SK-N-SH (cell line): ENCODE measurements at regions not wholly inside any gene's neighbourhood (a gene's known extent, or its start where the extent isn't known, plus 50 kb on each side); places are given as distances from the start of the nearest gene placed in this dataset.

ENCODE experiments used
- CTCF ChIA-PET: fragments of 300-600, 350-600 bp; formaldehyde crosslinking; extraction: SDS; loops from one replicate; lab custom pipeline; 2021; lab: Yijun Ruan, JAX
- POLR2A ChIA-PET: fragments of 350-600 bp; sonication (Branson Sonifier 250); formaldehyde crosslinking; extraction: SDS; loops from one replicate; lab custom pipeline; 2020; ENCODE audit warnings: antibody characterized with exemption, inconsistent platforms; lab: Yijun Ruan, JAX
- DNase-seq: peaks from one replicate; pipeline ENCODE4 v3.0.0; 2012
- H2AFZ ChIP-seq: fragments of 200-600 bp; sonication (generic); 2 replicates; pipeline ENCODE4 v1.8.1; 2016; ENCODE audit warnings: antibody characterized with exemption, mild to moderate bottlenecking, low read depth
- H3F3A ChIP-seq: fragments of 200-600 bp; sonication (generic); replicated peaks from 2 replicates; pipeline ENCODE3; 2016; ENCODE audit warnings: antibody characterized with exemption, mild to moderate bottlenecking; ENCODE audit not compliant: insufficient read depth
- H3K27ac ChIP-seq, 2 experiments: fragments of 200-500 bp in 1 of 2; fragments of 200-600 bp in 1 of 2; sonication (Bioruptor generic) in 1 of 2; sonication (generic), shearing (Covaris generic) in 1 of 2; 2 replicates each; pipeline versions ENCODE4 v1.5.1 to v1.6.1; 2014 to 2016; ENCODE audit warnings: low read depth in 2 of 2, inconsistent platforms in 1 of 2, low read length in 1 of 2, mild to moderate bottlenecking in 1 of 2, mixed read lengths in 1 of 2
- H3K27me3 ChIP-seq: fragments of 200-600 bp; sonication (generic), shearing (Covaris generic); 2 replicates; pipeline ENCODE4 v1.6.1; 2016; ENCODE audit warnings: mixed run types; ENCODE audit not compliant: insufficient read depth
- H3K36me3 ChIP-seq, 2 experiments: fragments of 200-500 bp in 1 of 2; fragments of 200-600 bp in 1 of 2; sonication (Bioruptor generic) in 1 of 2; sonication (generic) in 1 of 2; replicated peaks in 1 of 2; 2 replicates each; pipeline versions ENCODE3 to v1.5.1; 2014 to 2016; ENCODE audit warnings: low read length in 1 of 2, mild to moderate bottlenecking in 1 of 2; ENCODE audit not compliant: insufficient read depth in 2 of 2, control insufficient read depth in 1 of 2
- H3K4me1 ChIP-seq, 2 experiments: fragments of 200-500 bp in 1 of 2; fragments of 200-600 bp in 1 of 2; sonication (Bioruptor generic) in 1 of 2; sonication (generic), shearing (Covaris generic) in 1 of 2; 2 replicates each; pipeline versions ENCODE4 v1.5.1 to v1.6.1; 2014 to 2016; ENCODE audit warnings: low read depth in 1 of 2, low read length in 1 of 2, mixed run types in 1 of 2; ENCODE audit not compliant: insufficient read depth in 2 of 2, control insufficient read depth in 1 of 2
- H3K4me2 ChIP-seq: fragments of 200-600 bp; sonication (generic), shearing (Covaris generic); 2 replicates; pipeline ENCODE4 v1.6.1; 2017; ENCODE audit warnings: mixed run types
- H3K4me3 ChIP-seq, 2 experiments: fragments of 200-500 bp in 1 of 2; fragments of 200-600 bp in 1 of 2; sonication (Bioruptor generic) in 1 of 2; sonication (generic), shearing (Covaris generic) in 1 of 2; 2 replicates each; pipeline versions ENCODE4 v1.5.1 to v1.8.1; 2014 to 2016; ENCODE audit warnings: low read depth in 2 of 2, inconsistent platforms in 1 of 2, low read length in 1 of 2, mild to moderate bottlenecking in 1 of 2, mixed read lengths in 1 of 2, moderate library complexity in 1 of 2
- H3K79me2 ChIP-seq: fragments of 200-600 bp; sonication (generic); 2 replicates; pipeline ENCODE4 v1.8.1; 2017; ENCODE audit warnings: mild to moderate bottlenecking; ENCODE audit not compliant: insufficient read depth
- H3K9ac ChIP-seq: fragments of 200-600 bp; sonication (generic); 2 replicates; pipeline ENCODE4 v1.6.1; 2017; ENCODE audit warnings: mixed run types
- H3K9me2 ChIP-seq: fragments of 200-600 bp; sonication (generic); 2 replicates; pipeline ENCODE4 v1.6.1; 2017; ENCODE audit warnings: mixed run types
- H3K9me3 ChIP-seq: fragments of 200-600 bp; sonication (generic); 2 replicates; pipeline ENCODE4 v1.6.1; 2017; ENCODE audit warnings: mixed run types, mild to moderate bottlenecking, moderate library complexity
- H4K20me1 ChIP-seq: fragments of 200-600 bp; sonication (generic); 2 replicates; pipeline ENCODE4 v1.6.1; 2017; ENCODE audit warnings: mild to moderate bottlenecking, mixed run types; ENCODE audit not compliant: insufficient read depth
- CHD2 ChIP-seq: fragments of 150-350 bp; IDR thresholded peaks from 2 replicates; pipeline ENCODE4 v1.6.1; 2018; ENCODE audit warnings: low read length; ENCODE audit not compliant: partially characterized antibody
- CTCF ChIP-seq: fragments of 200-600 bp; sonication (generic); IDR thresholded peaks from 2 replicates; pipeline ENCODE4 v1.6.1; 2017; ENCODE audit warnings: antibody characterized with exemption, mild to moderate bottlenecking, moderate library complexity
- EZH2phosphoT487 ChIP-seq: fragments of 200-600 bp; sonication (generic); IDR thresholded peaks from 2 replicates; pipeline ENCODE4 v1.6.1; 2017; ENCODE audit warnings: low read depth, mixed run types, mild to moderate bottlenecking, antibody characterized with exemption, moderate library complexity, borderline replicate concordance
- FOXM1 ChIP-seq: IDR thresholded peaks from 2 replicates; pipeline ENCODE4 v1.4.0; 2012; ENCODE audit warnings: low read depth, mild to moderate bottlenecking
- GATA2 ChIP-seq: sonication (generic); formaldehyde crosslinking; IDR thresholded peaks from 2 replicates; pipeline ENCODE4 v1.5.0; 2020; ENCODE audit warnings: mild to moderate bottlenecking, missing genetic modification reagents
- IRF3 ChIP-seq: fragments of 150-350 bp; IDR thresholded peaks from 2 replicates; pipeline ENCODE4 v1.6.1; 2016; ENCODE audit warnings: mild to moderate bottlenecking, low read depth, low read length
- JUND ChIP-seq: IDR thresholded peaks from 2 replicates; pipeline ENCODE4 v1.4.0; 2012
- POLR2AphosphoS5 ChIP-seq: IDR thresholded peaks from 2 replicates; pipeline ENCODE4 v1.6.1; 2012; ENCODE audit warnings: low read depth, low read length
- RAD21 ChIP-seq: IDR thresholded peaks from 2 replicates; pipeline ENCODE4 v1.6.1; 2012; ENCODE audit warnings: mild to moderate bottlenecking, low read length
- RCOR1 ChIP-seq: fragments of 150-350 bp; IDR thresholded peaks from 2 replicates; pipeline ENCODE4 v1.6.1; 2017; ENCODE audit warnings: antibody characterized with exemption, low read length
- RXRA ChIP-seq: IDR thresholded peaks from 2 replicates; pipeline ENCODE4 v1.4.0; 2012; ENCODE audit warnings: low read depth, mild to moderate bottlenecking, borderline replicate concordance
- SMC3 ChIP-seq: IDR thresholded peaks from 2 replicates; pipeline ENCODE4 v1.6.1; 2012; ENCODE audit warnings: low read depth, low read length, improper control_type of control experiment
- USF2 ChIP-seq: fragments of 150-350 bp; IDR thresholded peaks from 2 replicates; pipeline ENCODE4 v1.6.1; 2017; ENCODE audit warnings: antibody characterized with exemption, low read length, low read depth, borderline replicate concordance
- YY1 ChIP-seq: IDR thresholded peaks from 2 replicates; pipeline ENCODE4 v1.4.0; 2012; ENCODE audit warnings: low read depth, mild to moderate bottlenecking
- WGBS: methylation state at CpG from one replicate; pipeline ENCODE4 v1.1.6; 2017; ENCODE audit warnings: low lambda C conversion rate; 5-methylcytosine and 5-hydroxymethylcytosine counted together
- TF ChIP-seq, protein P1 (sequence below): IDR thresholded peaks from 2 replicates; pipeline ENCODE4 v1.4.0; 2012; ENCODE audit warnings: low read depth, borderline replicate concordance

DNA sequence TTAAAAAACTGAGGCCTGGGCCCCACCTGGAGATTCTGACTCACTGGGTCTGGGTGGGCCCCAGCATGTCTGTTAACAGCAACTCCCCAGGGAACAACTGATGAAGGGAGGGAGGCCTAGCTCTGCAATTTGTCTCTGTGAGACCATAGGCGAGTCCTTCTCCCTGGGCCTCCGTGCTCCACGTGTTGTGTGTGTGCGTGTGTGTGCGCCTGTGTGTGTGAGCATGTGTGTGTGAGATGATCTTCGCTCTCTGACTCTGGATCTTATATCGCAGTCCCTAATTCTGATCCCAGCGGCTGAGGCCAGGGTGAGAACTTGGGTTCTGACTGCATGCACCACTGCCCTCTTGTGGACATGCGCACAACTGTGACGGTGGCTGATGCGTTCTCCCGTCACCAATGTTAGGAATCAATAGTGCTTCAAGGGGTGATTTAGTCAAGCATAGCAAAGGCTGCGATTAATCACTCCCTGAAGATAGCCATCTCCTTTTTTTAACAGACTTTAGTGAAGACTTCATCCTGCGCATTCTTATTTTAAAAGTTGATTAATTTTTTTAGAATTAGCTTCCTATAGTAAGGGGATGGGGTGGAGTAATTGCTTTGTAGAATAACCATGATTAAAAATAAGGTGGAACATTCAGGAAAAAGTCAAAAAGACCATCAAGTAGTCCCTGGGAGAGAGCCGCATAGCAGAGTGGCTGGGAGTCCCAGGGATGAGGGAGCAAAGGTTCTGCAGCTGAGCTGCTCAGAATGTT, 62.4 kb upstream of the USP24 start:
- no peaks in the 10 kb centered on the region for H3K9me2 ChIP-seq
- 0 out of 2 replicates have a peak overlapping the region, but pooled peaks have one; percentile 14 for H2AFZ ChIP-seq
- CTCF ChIA-PET: interaction anchor here (0.6 to 9.7 kb wide), 64 partner anchors 8 to 1549 kb away, joined by 3 to 151 read pairs (median 3); partner anchors contain the start of gene PLPP3
- no peaks in the 10 kb centered on the region for H3K36me3 ChIP-seq
- no peaks in the 10 kb centered on the region for H3K79me2 ChIP-seq
- no peaks in the 10 kb centered on the region for H3F3A ChIP-seq
- peak; percentile 77 for DNase-seq
- H3K4me2 ChIP-seq: no peak overlapping the region
- no peaks in the 10 kb centered on the region for H3K27me3 ChIP-seq
- WGBS: 26% methylated on average over 12 of the region's 15 CpGs
- no peaks in the 10 kb centered on the region for H4K20me1 ChIP-seq
- POLR2A ChIA-PET: no interaction called here
- H3K4me1 ChIP-seq: peaks cover 3 to 10% of the 10 kb centered on the region in 2 experiments; a peak in 2 of 4 replicates
- peak; percentile 95 for TF ChIP-seq RAD21
- peak; percentile 90 for TF ChIP-seq CTCF
- no peak for TF ChIP-seq YY1
- peak; percentile 35 for TF ChIP-seq CHD2
- TF ChIP-seq GATA2 (CRISPR knock-in tag): 0 out of 2 replicates have a peak, but pooled peaks have one; percentile 9
- TF ChIP-seq SMC3: peak; percentile 93
- TF ChIP-seq IRF3: no peak
- no peak overlapping the region for H3K27ac ChIP-seq
- no peaks in the 10 kb centered on the region for H3K9me3 ChIP-seq
- no peak overlapping the region; a peak in 1 of 4 replicates for H3K4me3 ChIP-seq
- no peak overlapping the region for H3K9ac ChIP-seq

DNA sequence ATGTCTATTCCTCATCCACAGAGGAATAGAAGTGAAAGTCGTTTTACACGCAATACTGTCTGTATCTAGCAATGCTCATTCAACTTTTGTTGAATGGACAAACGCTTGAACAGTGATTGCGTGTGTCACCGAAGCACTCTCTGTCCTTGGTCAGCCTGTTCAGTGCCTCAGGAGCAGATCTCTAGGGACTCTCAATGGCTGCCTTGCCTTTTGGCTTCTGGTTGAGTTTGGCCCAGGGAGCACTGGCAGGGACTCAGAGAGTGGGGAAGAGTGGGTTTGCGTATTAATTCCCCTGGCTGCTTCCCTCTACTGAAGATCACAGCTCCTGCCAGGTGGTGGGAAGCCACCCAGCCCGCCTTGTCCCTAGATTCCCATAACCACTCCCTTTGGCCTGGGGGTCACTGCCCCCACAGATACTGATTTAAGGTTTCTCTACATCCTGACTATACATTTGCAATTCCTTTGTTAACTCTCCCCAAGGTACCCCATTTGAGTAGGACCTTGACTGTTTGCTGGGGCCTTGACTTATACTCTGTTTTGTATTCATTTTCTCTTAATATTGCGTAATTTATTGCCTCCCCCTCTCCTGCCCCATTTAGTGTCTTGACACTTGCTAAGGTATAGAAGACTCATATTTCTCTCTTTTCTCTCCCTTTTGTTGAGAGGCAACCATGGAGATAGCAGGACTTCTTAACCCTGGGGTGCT, 61.7 kb upstream of the USP24 start:
- WGBS: 94% methylated on average over 8 of the region's 8 CpGs

More for the DNA sequence above, 61.7 kb upstream of the USP24 start:
- POLR2A ChIA-PET: no interaction called here
- no peak overlapping the region for H3K27ac ChIP-seq
- no peak for DNase-seq
- no peaks in the 10 kb centered on the region for H3K36me3 ChIP-seq
- TF ChIP-seq USF2 (no peak), RXRA (no peak), EZH2phosphoT487 (no peak), JUND (no peak), FOXM1 (no peak), POLR2AphosphoS5 (no peak), RCOR1 (no peak)
- TF ChIP-seq, protein P1, sequence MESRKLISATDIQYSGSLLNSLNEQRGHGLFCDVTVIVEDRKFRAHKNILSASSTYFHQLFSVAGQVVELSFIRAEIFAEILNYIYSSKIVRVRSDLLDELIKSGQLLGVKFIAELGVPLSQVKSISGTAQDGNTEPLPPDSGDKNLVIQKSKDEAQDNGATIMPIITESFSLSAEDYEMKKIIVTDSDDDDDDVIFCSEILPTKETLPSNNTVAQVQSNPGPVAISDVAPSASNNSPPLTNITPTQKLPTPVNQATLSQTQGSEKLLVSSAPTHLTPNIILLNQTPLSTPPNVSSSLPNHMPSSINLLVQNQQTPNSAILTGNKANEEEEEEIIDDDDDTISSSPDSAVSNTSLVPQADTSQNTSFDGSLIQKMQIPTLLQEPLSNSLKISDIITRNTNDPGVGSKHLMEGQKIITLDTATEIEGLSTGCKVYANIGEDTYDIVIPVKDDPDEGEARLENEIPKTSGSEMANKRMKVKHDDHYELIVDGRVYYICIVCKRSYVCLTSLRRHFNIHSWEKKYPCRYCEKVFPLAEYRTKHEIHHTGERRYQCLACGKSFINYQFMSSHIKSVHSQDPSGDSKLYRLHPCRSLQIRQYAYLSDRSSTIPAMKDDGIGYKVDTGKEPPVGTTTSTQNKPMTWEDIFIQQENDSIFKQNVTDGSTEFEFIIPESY: no peak
- no peaks in the 10 kb centered on the region for H3K9me3 ChIP-seq
- H3K4me2 ChIP-seq: no peak overlapping the region
- CTCF ChIA-PET: interaction anchor here (0.6 to 9.7 kb wide), 36 partner anchors 9 to 1308 kb away, joined by 3 to 151 read pairs (median 4); partner anchors contain the start of gene PLPP3
- H2AFZ ChIP-seq: 0 out of 2 replicates have a peak overlapping the region, but pooled peaks have one; percentile 14
- H3K9me2 ChIP-seq: no peaks in the 10 kb centered on the region
- H3K9ac ChIP-seq: no peak overlapping the region
- no peaks in the 10 kb centered on the region for H3K79me2 ChIP-seq
- no peaks in the 10 kb centered on the region for H3F3A ChIP-seq
- H4K20me1 ChIP-seq: no peaks in the 10 kb centered on the region
- H3K4me3 ChIP-seq: no peak overlapping the region
- H3K4me1 ChIP-seq: peaks cover 3 to 10% of the 10 kb centered on the region in 2 experiments; a peak in 2 of 4 replicates
- no peaks in the 10 kb centered on the region for H3K27me3 ChIP-seq
